H9 (cell line): ENCODE measurements at regions not wholly inside any gene's neighbourhood (a gene's known extent, or its start where the extent isn't known, plus 50 kb on each side); places are given as distances from the start of the nearest gene placed in this dataset.

Experiments used
- DNase-seq: peaks from one replicate; pipeline ENCODE4 v3.0.0-alpha.2; 2017
- H2AFZ ChIP-seq: one replicate; pipeline ENCODE4 v1.6.1; 2013; ENCODE audit warnings: mild to moderate bottlenecking, low read length, control low read depth, moderate library complexity
- H2AK5ac ChIP-seq: 2 replicates; pipeline ENCODE4 v1.6.1; 2013; ENCODE audit warnings: low read length, control low read depth, mixed read lengths; ENCODE audit not compliant: insufficient read length
- H2BK120ac ChIP-seq: one replicate; pipeline ENCODE4 v1.6.1; 2013; ENCODE audit warnings: low read depth, mild to moderate bottlenecking, low read length, control low read depth, inconsistent platforms; ENCODE audit not compliant: poor library complexity, severe bottlenecking
- H2BK12ac ChIP-seq: 2 replicates; pipeline ENCODE4 v1.6.1; 2013; ENCODE audit warnings: low read length, control low read depth, mixed read lengths, low read depth; ENCODE audit not compliant: insufficient read length
- H2BK15ac ChIP-seq: 2 replicates; pipeline ENCODE4 v1.6.1; 2013; ENCODE audit warnings: low read depth, low read length, control low read depth
- H2BK20ac ChIP-seq: one replicate; pipeline ENCODE4 v1.6.1; 2013; ENCODE audit warnings: low read depth, mild to moderate bottlenecking, low read length, control low read depth, inconsistent platforms; ENCODE audit not compliant: poor library complexity, severe bottlenecking
- H2BK5ac ChIP-seq: 2 replicates; pipeline ENCODE4 v1.6.1; 2013; ENCODE audit warnings: low read length, control low read depth, mixed read lengths; ENCODE audit not compliant: insufficient read length
- H3K14ac ChIP-seq: 2 replicates; pipeline ENCODE4 v1.6.1; 2013; ENCODE audit warnings: low read length, control low read depth; ENCODE audit not compliant: insufficient read depth
- H3K18ac ChIP-seq: 2 replicates; pipeline ENCODE4 v1.6.1; 2013; ENCODE audit warnings: low read depth, mild to moderate bottlenecking, mixed read lengths, low read length, control low read depth; ENCODE audit not compliant: insufficient read length
- H3K23ac ChIP-seq: 2 replicates; pipeline ENCODE4 v1.6.1; 2013; ENCODE audit warnings: low read length, control low read depth, mixed read lengths, low read depth; ENCODE audit not compliant: insufficient read length
- H3K23me2 ChIP-seq: 2 replicates; pipeline ENCODE4 v1.6.1; 2013; ENCODE audit warnings: low read depth, mild to moderate bottlenecking, mixed read lengths, low read length, control low read depth; ENCODE audit not compliant: insufficient read length, poor library complexity, severe bottlenecking
- H3K27ac ChIP-seq: 2 replicates; pipeline ENCODE4 v1.5.1; 2013; ENCODE audit warnings: low read length, control low read depth, mixed read lengths, low read depth; ENCODE audit not compliant: insufficient read length
- H3K27me3 ChIP-seq: 2 replicates; pipeline ENCODE4 v1.6.1; 2013; ENCODE audit warnings: low read length, control low read depth, inconsistent platforms; ENCODE audit not compliant: insufficient read depth
- H3K4ac ChIP-seq: 2 replicates; pipeline ENCODE4 v1.6.1; 2013; ENCODE audit warnings: low read depth, mild to moderate bottlenecking, control low read depth, inconsistent platforms, low read length, moderate library complexity
- H3K4me1 ChIP-seq: 2 replicates; pipeline ENCODE4 v1.6.1; 2013; ENCODE audit warnings: low read length, control low read depth, inconsistent platforms; ENCODE audit not compliant: insufficient read depth
- H3K4me2 ChIP-seq: 2 replicates; pipeline ENCODE4 v1.6.1; 2013; ENCODE audit warnings: low read length, control low read depth, mixed read lengths; ENCODE audit not compliant: insufficient read length, insufficient read depth
- H3K56ac ChIP-seq: 2 replicates; pipeline ENCODE4 v1.6.1; 2013; ENCODE audit warnings: low read depth, mild to moderate bottlenecking, mixed read lengths, low read length, control low read depth; ENCODE audit not compliant: insufficient read length
- H3K79me1 ChIP-seq: 2 replicates; pipeline ENCODE4 v1.6.1; 2013; ENCODE audit warnings: low read depth, mild to moderate bottlenecking, moderate library complexity, low read length, control low read depth, inconsistent platforms; ENCODE audit not compliant: insufficient read depth, poor library complexity, severe bottlenecking
- H3K79me2 ChIP-seq: 2 replicates; pipeline ENCODE4 v1.6.1; 2013; ENCODE audit warnings: low read length, control low read depth, inconsistent platforms; ENCODE audit not compliant: insufficient read depth
- H3K9ac ChIP-seq: 2 replicates; pipeline ENCODE4 v1.6.1; 2013; ENCODE audit warnings: low read length, control low read depth, mixed read lengths; ENCODE audit not compliant: insufficient read length; ENCODE audit errors: extremely low read depth
- H3K9me3 ChIP-seq: one replicate; pipeline ENCODE4 v1.6.1; 2013; ENCODE audit warnings: low read depth, low read length, inconsistent platforms; ENCODE audit not compliant: control insufficient read depth
- H3T11ph ChIP-seq: one replicate; pipeline ENCODE4 v1.6.1; 2013; ENCODE audit warnings: mild to moderate bottlenecking, low read length, control low read depth, inconsistent platforms
- H4K20me1 ChIP-seq: one replicate; pipeline ENCODE4 v1.6.1; 2013; ENCODE audit not compliant: control insufficient read depth, insufficient read length, insufficient read depth
- H4K5ac ChIP-seq: 2 replicates; pipeline ENCODE4 v1.6.1; 2013; ENCODE audit warnings: low read depth, mild to moderate bottlenecking, mixed read lengths, low read length, control low read depth; ENCODE audit not compliant: insufficient read length
- H4K8ac ChIP-seq: replicated peaks from 2 replicates; pipeline ENCODE4 v1.6.1; 2013; ENCODE audit warnings: low read length, control low read depth, mixed read lengths, low read depth; ENCODE audit not compliant: insufficient read length
- H4K91ac ChIP-seq: 2 replicates; pipeline ENCODE4 v1.6.1; 2013; ENCODE audit warnings: low read depth, mild to moderate bottlenecking, moderate library complexity, mixed read lengths, low read length, control low read depth; ENCODE audit not compliant: insufficient read length
- H3K27ac Mint-ChIP-seq, 3 experiments: 2 replicates in 2 of 3; 3 replicates in 1 of 3; pipeline ENCODE4 v1.8.0; 2020 to 2021; ENCODE audit warnings: mixed read lengths in 3 of 3, mild to moderate bottlenecking in 1 of 3, moderate library complexity in 1 of 3
- H3K27me3 Mint-ChIP-seq: 2 replicates; pipeline ENCODE4 v1.8.0; 2021; ENCODE audit warnings: low read depth, mild to moderate bottlenecking, moderate library complexity, mixed read lengths
- H3K36me3 Mint-ChIP-seq, 3 experiments: 2 replicates in 2 of 3; 3 replicates in 1 of 3; pipeline ENCODE4 v1.8.0; 2020 to 2021; ENCODE audit warnings: low read depth in 3 of 3, mixed read lengths in 3 of 3; ENCODE audit not compliant: insufficient read depth in 1 of 3
- H3K4me1 Mint-ChIP-seq, 2 experiments: 2 replicates each; pipeline ENCODE4 v1.8.0; 2020; ENCODE audit warnings: mixed read lengths in 2 of 2
- H3K4me3 Mint-ChIP-seq, 2 experiments: 2 replicates in 1 of 2; 3 replicates in 1 of 2; pipeline ENCODE4 v1.8.0; 2020 to 2021; ENCODE audit warnings: mild to moderate bottlenecking in 2 of 2, mixed read lengths in 2 of 2, moderate library complexity in 1 of 2
- H3K9me3 Mint-ChIP-seq, 2 experiments: 2 replicates in 1 of 2; 3 replicates in 1 of 2; pipeline ENCODE4 v1.8.0; 2020; ENCODE audit warnings: mild to moderate bottlenecking in 2 of 2, mixed read lengths in 2 of 2, moderate library complexity in 1 of 2
- CTCF ChIP-seq: fragments of 200-600 bp; sonication (generic); conservative IDR thresholded peaks from 3 replicates; pipeline ENCODE4 v1.8.0; 2021; ENCODE audit warnings: antibody characterized with exemption, mild to moderate bottlenecking
- WGBS: extraction: QIAGEN DNeasy Blood & Tissue Kit; methylation state at CpG from one replicate; pipeline ENCODE4 v1.1.7; 2013; ENCODE audit warnings: missing lambda C conversion rate, low lambda C conversion rate, mixed read lengths; ENCODE audit not compliant: insufficient read length; ENCODE audit errors: extremely low coverage; 5-methylcytosine and 5-hydroxymethylcytosine counted together

DNA sequence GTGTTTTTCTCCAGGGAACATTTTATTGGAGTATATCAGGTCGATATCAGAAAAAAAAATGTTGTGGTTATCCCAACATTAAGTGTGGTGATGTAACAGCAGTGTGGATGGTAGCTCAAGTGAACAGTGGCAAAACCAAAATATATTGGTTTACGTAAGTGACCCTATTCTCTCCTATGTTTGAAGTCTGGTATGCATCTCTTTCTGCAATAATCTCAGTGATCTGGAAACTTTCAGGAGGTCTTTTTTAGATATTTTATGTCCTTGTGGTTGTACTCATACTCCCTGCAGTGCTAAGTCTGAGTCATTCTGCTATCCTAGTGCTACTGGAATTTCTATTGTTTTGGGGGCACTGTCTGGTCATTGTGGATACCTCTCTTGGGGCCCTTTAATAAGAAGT is 137.9 kb downstream of the SNRPN start:
- H2AFZ ChIP-seq = no peak overlapping the region
- peak overlapping the region in 1 of 3 experiments; percentile 33; a peak in 1 of 7 replicates for H3K27ac Mint-ChIP-seq
- no peak overlapping the region for H3K14ac ChIP-seq
- no peaks in the 10 kb centered on the region for H4K20me1 ChIP-seq
- no peak overlapping the region for H4K8ac ChIP-seq
- no peak overlapping the region for H2BK15ac ChIP-seq
- no peak for TF ChIP-seq CTCF
- WGBS = no CpG with 5 or more reads among the region's 2 CpGs
- H3K23me2 ChIP-seq = no peaks in the 10 kb centered on the region
- H4K91ac ChIP-seq = no peak overlapping the region
- H3K9me3 ChIP-seq = peaks cover 52% of the 10 kb centered on the region
- no peak overlapping the region for H2AK5ac ChIP-seq
- no peaks in the 10 kb centered on the region for H3K79me2 ChIP-seq
- no peak overlapping the region for H4K5ac ChIP-seq
- H3K56ac ChIP-seq = no peak overlapping the region
- peaks cover 82 to 98% (median 91%) of the 10 kb centered on the region in 3 experiments for H3K36me3 Mint-ChIP-seq
- no peak overlapping the region for H3K4me2 ChIP-seq
- peaks cover 79 to 81% of the 10 kb centered on the region in 2 experiments for H3K9me3 Mint-ChIP-seq
- H3K4me3 Mint-ChIP-seq = no peak overlapping the region
- H3T11ph ChIP-seq = no peak overlapping the region
- no peaks in the 10 kb centered on the region for H3K4me1 Mint-ChIP-seq
- no peak overlapping the region for H2BK20ac ChIP-seq
- H3K9ac ChIP-seq = no peak overlapping the region
- no peaks in the 10 kb centered on the region for H3K27me3 ChIP-seq
- H3K79me1 ChIP-seq = no peaks in the 10 kb centered on the region
- H3K4me1 ChIP-seq = no peaks in the 10 kb centered on the region
- no peak overlapping the region for H3K27ac ChIP-seq
- H2BK120ac ChIP-seq = no peak overlapping the region
- H2BK12ac ChIP-seq = no peak overlapping the region
- H3K18ac ChIP-seq = no peak overlapping the region
- no peak overlapping the region for H2BK5ac ChIP-seq
- no peak for DNase-seq
- H3K27me3 Mint-ChIP-seq = no peaks in the 10 kb centered on the region; the same call in none of the 2 replicates
- no peak overlapping the region for H3K23ac ChIP-seq
- no peak overlapping the region for H3K4ac ChIP-seq
